ENCODE measurements at regions not wholly inside any gene's neighbourhood (a gene's known extent, or its start where the extent isn't known, plus 50 kb on each side); places are given as distances from the start of the nearest gene placed in this dataset.

- Histone ChIP-seq H3K4me1 (no peaks in the 10 kb centered on the region), H3K4me3 (no peak overlapping the region), H3K9me3 (no peaks in the 10 kb centered on the region), H3K27me3 (peaks cover 0 to 41% of the 10 kb centered on the region in 2 donors), H3K27ac (no peak overlapping the region), H3K36me3 (no peaks in the 10 kb centered on the region)
- TF ChIP-seq POLR2AphosphoS5 (IDR thresholded peaks at IDR 0.05) (no peak), POLR2A (IDR thresholded peaks at IDR 0.05) (no peak)
- intact Hi-C loops (cut with DNase I; ENCODE audit: low total_unique reads) = no loop called here
- no peak for DNase-seq (ENCODE audit: low spot score in 2 of 2)
Measured at GRCh38 chr12:111155521-111155920, 213.4 kb downstream of the PHETA1 start.

GRCh38 chr12:111155020-111155419 is 213.9 kb downstream of the PHETA1 start:
- Histone ChIP-seq H3K4me1 (no peaks in the 10 kb centered on the region), H3K27ac (no peak overlapping the region), H3K9me3 (no peaks in the 10 kb centered on the region), H3K27me3 (peaks cover 0 to 38% of the 10 kb centered on the region in 2 donors), H3K36me3 (no peaks in the 10 kb centered on the region), H3K4me3 (no peak overlapping the region)
- DNase-seq (ENCODE audit: low spot score in 2 of 2) = no peak
- intact Hi-C loops (cut with DNase I; ENCODE audit: low total_unique reads) = no loop called here
- TF ChIP-seq POLR2A (IDR thresholded peaks at IDR 0.05) (no peak), POLR2AphosphoS5 (IDR thresholded peaks at IDR 0.05) (no peak)
- TF ChIP-seq, protein P1, sequence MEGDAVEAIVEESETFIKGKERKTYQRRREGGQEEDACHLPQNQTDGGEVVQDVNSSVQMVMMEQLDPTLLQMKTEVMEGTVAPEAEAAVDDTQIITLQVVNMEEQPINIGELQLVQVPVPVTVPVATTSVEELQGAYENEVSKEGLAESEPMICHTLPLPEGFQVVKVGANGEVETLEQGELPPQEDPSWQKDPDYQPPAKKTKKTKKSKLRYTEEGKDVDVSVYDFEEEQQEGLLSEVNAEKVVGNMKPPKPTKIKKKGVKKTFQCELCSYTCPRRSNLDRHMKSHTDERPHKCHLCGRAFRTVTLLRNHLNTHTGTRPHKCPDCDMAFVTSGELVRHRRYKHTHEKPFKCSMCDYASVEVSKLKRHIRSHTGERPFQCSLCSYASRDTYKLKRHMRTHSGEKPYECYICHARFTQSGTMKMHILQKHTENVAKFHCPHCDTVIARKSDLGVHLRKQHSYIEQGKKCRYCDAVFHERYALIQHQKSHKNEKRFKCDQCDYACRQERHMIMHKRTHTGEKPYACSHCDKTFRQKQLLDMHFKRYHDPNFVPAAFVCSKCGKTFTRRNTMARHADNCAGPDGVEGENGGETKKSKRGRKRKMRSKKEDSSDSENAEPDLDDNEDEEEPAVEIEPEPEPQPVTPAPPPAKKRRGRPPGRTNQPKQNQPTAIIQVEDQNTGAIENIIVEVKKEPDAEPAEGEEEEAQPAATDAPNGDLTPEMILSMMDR (IDR thresholded peaks at IDR 0.05) = no peak

DNA sequence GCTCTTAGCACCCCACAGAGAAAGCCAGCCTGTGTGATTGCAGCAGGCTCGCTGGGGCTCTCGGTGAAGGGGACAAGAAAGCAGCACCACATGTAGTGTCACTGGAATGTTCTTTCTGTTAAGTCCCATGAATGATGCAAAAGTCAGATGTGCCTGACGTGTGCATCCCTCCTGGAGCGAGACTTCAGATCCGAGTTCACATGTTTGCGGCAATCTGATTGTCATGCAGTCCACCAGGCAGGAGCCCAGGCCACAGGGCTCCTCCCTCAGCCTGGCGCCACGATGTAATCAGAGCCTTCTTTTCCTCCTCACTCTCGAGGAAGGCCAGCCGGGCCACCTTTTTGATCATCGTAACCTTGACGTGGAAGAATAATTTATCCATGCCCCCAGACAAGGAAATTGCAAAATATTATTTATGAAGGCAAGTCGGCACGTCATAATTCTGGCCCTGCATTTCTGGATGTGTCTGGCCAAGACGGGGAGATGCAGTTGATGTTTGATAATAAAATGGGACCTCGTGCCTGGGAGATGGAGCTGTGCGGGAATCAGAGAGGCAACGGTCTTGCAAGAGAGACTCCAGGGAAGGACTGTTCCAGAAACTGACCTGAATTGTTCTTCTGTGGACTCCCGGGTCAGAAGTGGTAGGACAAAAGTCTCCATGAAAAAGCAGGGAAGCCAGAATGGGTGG is 214.6 kb downstream of the PHETA1 start:
- no peaks in the 10 kb centered on the region for H3K36me3 ChIP-seq
- no peak overlapping the region for H3K4me3 ChIP-seq
- no peaks in the 10 kb centered on the region for H3K4me1 ChIP-seq
- H3K9me3 ChIP-seq = no peaks in the 10 kb centered on the region
- DNase-seq (ENCODE audit: low spot score in 2 of 2) = no peak
- TF ChIP-seq, protein P1 (IDR thresholded peaks at IDR 0.05) = no peak
- no peak for TF ChIP-seq POLR2A (IDR thresholded peaks at IDR 0.05)
- no peak for TF ChIP-seq POLR2AphosphoS5 (IDR thresholded peaks at IDR 0.05)
- intact Hi-C loops (cut with DNase I; ENCODE audit: low total_unique reads) = no loop called here
- peaks cover 0 to 38% of the 10 kb centered on the region in 2 donors for H3K27me3 ChIP-seq
- H3K27ac ChIP-seq = no peak overlapping the region

DNA sequence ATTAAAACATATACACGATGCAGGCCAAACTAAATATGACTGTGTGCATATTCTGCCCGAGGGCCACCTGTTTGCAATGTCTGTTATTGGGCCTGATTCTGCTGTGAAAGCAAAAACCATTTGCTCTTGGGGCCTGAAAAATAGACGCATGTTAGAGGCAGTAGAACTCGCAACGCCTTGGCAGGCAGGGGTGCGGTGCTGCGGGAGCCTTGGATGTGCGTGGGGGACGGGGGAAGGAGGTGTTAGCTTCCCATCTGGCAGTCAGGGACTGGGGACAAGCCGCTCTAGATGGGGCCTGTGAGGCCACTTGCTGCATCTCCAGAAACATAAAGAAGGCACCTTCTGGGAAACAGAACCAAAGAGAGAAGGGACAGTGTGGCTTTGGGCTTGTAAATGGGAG is 216.3 kb downstream of the PHETA1 start:
- no peak overlapping the region for H3K27ac ChIP-seq
- intact Hi-C loops (cut with DNase I; ENCODE audit: low total_unique reads) = no loop called here
- no peaks in the 10 kb centered on the region for H3K9me3 ChIP-seq
- H3K4me1 ChIP-seq = no peaks in the 10 kb centered on the region
- TF ChIP-seq POLR2AphosphoS5 (IDR thresholded peaks at IDR 0.05) (no peak), POLR2A (IDR thresholded peaks at IDR 0.05) (no peak)
- no peak for DNase-seq (ENCODE audit: low spot score in 2 of 2)
- H3K4me3 ChIP-seq = no peak overlapping the region
- H3K27me3 ChIP-seq = peaks cover 0 to 37% of the 10 kb centered on the region in 2 donors
- no peaks in the 10 kb centered on the region for H3K36me3 ChIP-seq

DNA sequence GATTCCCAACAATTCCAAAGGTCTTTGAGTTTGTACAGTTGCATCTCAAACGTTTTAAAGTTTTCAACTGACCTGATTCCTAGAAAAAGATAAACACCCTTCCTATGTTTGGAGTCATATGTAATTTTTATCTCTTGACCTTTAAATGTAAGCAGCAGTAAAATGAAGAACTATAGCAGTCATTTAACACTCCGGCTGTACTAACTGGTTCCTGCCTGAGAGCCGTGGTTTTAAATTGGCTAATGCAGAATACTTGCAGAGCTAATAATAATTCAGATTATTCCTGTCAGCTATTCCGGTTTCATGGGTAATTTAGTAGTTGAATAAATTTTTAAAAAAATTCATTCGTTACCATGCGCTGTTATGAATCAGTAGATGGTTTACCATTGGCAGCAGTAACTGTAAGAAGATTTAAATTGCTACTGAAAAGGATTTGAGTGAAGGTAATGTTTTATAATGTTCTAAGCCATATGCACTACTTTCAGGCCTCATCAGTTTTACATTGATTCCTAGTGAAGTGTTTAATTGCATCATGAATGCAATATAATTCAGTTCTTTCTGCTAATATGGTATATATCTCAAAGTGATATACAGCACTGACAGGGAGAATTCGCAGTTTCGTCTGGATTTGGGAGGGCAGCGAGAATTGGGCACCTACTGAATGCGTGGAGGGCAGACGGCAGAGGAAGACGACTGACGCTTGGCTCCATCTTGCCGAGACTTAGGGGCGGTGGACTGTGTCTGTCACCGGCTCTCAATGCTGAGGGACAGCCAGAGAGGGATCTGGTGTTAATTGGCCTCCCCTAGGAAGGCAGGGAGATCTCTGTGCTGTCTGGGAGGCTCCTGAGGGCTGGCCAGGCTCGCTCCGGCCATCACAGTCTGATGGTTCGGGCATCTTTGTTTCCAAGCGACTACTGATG is 217.7 kb downstream of the PHETA1 start:
- no peaks in the 10 kb centered on the region for H3K9me3 ChIP-seq
- TF ChIP-seq POLR2A (IDR thresholded peaks at IDR 0.05) (no peak), POLR2AphosphoS5 (IDR thresholded peaks at IDR 0.05) (no peak)
- TF ChIP-seq, protein P1 (IDR thresholded peaks at IDR 0.05) = no peak
- DNase-seq (ENCODE audit: low spot score in 2 of 2) = no peak
- intact Hi-C loops (cut with DNase I; ENCODE audit: low total_unique reads) = no loop called here
- H3K36me3 ChIP-seq = no peaks in the 10 kb centered on the region
- H3K27me3 ChIP-seq = peaks cover 0 to 41% of the 10 kb centered on the region in 2 donors
- no peaks in the 10 kb centered on the region for H3K4me1 ChIP-seq
- H3K4me3 ChIP-seq = no peak overlapping the region
- H3K27ac ChIP-seq = no peak overlapping the region

- Histone ChIP-seq H3K4me1 (no peaks in the 10 kb centered on the region), H3K27ac (no peak overlapping the region), H3K36me3 (no peaks in the 10 kb centered on the region), H3K4me3 (no peak overlapping the region), H3K27me3 (peaks cover 0 to 39% of the 10 kb centered on the region in 2 donors), H3K9me3 (no peaks in the 10 kb centered on the region)
- no peak for DNase-seq (ENCODE audit: low spot score in 2 of 2)
- intact Hi-C loops (cut with DNase I; ENCODE audit: low total_unique reads) = no loop called here
- TF ChIP-seq POLR2A (IDR thresholded peaks at IDR 0.05) = no peak
- TF ChIP-seq POLR2AphosphoS5 (IDR thresholded peaks at IDR 0.05) = no peak
- TF ChIP-seq, protein P1 (IDR thresholded peaks at IDR 0.05) = no peak
Measured at GRCh38 chr12:111150360-111150759, 218.5 kb downstream of the PHETA1 start.

Data from breast epithelium (tissue), 4 donors.